ENCODE measurements at regions not wholly inside any gene's neighbourhood (a gene's known extent, or its start where the extent isn't known, plus 50 kb on each side); places are given as distances from the start of the nearest gene placed in this dataset.
A peak's percentile ranks its signal among the peaks of the same experiment; 100 is the strongest.

- no peak overlapping the region for H3K4me3 Mint-ChIP-seq (ENCODE audit: unreplicated experiment)
- TF ChIP-seq, protein P1, sequence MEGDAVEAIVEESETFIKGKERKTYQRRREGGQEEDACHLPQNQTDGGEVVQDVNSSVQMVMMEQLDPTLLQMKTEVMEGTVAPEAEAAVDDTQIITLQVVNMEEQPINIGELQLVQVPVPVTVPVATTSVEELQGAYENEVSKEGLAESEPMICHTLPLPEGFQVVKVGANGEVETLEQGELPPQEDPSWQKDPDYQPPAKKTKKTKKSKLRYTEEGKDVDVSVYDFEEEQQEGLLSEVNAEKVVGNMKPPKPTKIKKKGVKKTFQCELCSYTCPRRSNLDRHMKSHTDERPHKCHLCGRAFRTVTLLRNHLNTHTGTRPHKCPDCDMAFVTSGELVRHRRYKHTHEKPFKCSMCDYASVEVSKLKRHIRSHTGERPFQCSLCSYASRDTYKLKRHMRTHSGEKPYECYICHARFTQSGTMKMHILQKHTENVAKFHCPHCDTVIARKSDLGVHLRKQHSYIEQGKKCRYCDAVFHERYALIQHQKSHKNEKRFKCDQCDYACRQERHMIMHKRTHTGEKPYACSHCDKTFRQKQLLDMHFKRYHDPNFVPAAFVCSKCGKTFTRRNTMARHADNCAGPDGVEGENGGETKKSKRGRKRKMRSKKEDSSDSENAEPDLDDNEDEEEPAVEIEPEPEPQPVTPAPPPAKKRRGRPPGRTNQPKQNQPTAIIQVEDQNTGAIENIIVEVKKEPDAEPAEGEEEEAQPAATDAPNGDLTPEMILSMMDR (IDR thresholded peaks at IDR 0.05; ENCODE audit: unreplicated experiment): no peak
- POLR2A ChIA-PET: no interaction called here
- no peaks in the 10 kb centered on the region for H3K4me1 Mint-ChIP-seq (ENCODE audit: insufficient read depth, unreplicated experiment)
- intact Hi-C loops (cut with micrococcal nuclease): no loop called here
- no peaks in the 10 kb centered on the region for H3K27me3 Mint-ChIP-seq (ENCODE audit: insufficient read depth, unreplicated experiment)
- H3K9me3 Mint-ChIP-seq (ENCODE audit: unreplicated experiment): no peaks in the 10 kb centered on the region
- DNase-seq (ENCODE audit: unreplicated experiment): no peak
- H3K27ac Mint-ChIP-seq (ENCODE audit: low read depth, unreplicated experiment): no peak overlapping the region
- no TSS peak for BruUV-seq (replicated peaks)
- CTCF ChIA-PET: no interaction called here
- no peaks in the 10 kb centered on the region for H3K36me3 Mint-ChIP-seq (ENCODE audit: insufficient read depth, unreplicated experiment)
Observed at GRCh38 chr18:29002747-29003146, 825.8 kb upstream of the CDH2 start.

GRCh38 chr18:28999726-29000125 lies 822.8 kb upstream of the CDH2 start:
- POLR2A ChIA-PET: no interaction called here
- H3K36me3 Mint-ChIP-seq (ENCODE audit: insufficient read depth, unreplicated experiment): no peaks in the 10 kb centered on the region
- no peak overlapping the region for H3K4me3 Mint-ChIP-seq (ENCODE audit: unreplicated experiment)
- no TSS peak for BruUV-seq (replicated peaks)
- DNase-seq (ENCODE audit: unreplicated experiment): no peak
- H3K4me1 Mint-ChIP-seq (ENCODE audit: insufficient read depth, unreplicated experiment): no peaks in the 10 kb centered on the region
- intact Hi-C loops (cut with micrococcal nuclease): no loop called here
- no peak overlapping the region for H3K27ac Mint-ChIP-seq (ENCODE audit: low read depth, unreplicated experiment)
- CTCF ChIA-PET: interaction anchor here (0.6 kb wide), 1 partner anchor 9 kb away, joined by 4 read pairs; no protein-coding TSS in a partner anchor
- no peaks in the 10 kb centered on the region for H3K9me3 Mint-ChIP-seq (ENCODE audit: unreplicated experiment)
- no peaks in the 10 kb centered on the region for H3K27me3 Mint-ChIP-seq (ENCODE audit: insufficient read depth, unreplicated experiment)
- TF ChIP-seq, protein P1 (IDR thresholded peaks at IDR 0.05; ENCODE audit: unreplicated experiment): no peak

DNA sequence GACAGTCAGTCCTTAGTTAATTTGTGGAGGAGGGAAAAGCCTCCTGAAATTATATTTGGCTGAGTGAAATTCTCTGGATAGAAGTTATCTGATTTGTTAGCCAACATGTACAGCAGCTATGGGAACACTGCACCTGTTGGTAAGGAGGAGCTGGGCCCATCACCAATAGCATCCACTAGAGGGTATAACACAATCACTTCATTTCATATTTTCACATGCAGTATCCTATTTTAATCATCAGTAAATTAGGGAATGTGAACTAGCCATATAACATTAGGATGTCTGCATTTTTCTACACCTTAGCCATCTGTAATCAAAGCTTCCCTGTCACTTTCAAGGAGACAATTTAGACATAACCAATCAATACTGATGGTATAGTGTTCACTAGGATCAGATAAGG lies 818.4 kb upstream of the CDH2 start:
- ChIA-PET POLR2A (no interaction called here), CTCF (interaction anchor here (0.5 to 1.1 kb wide), 4 partner anchors 10 to 419 kb away, joined by 3 to 4 read pairs (median 3); no protein-coding TSS in a partner anchor)
- H3K4me3 Mint-ChIP-seq (ENCODE audit: unreplicated experiment): no peak overlapping the region
- H3K27me3 Mint-ChIP-seq (ENCODE audit: insufficient read depth, unreplicated experiment): no peaks in the 10 kb centered on the region
- no peak overlapping the region for H3K27ac Mint-ChIP-seq (ENCODE audit: low read depth, unreplicated experiment)
- H3K36me3 Mint-ChIP-seq (ENCODE audit: insufficient read depth, unreplicated experiment): no peaks in the 10 kb centered on the region
- no peaks in the 10 kb centered on the region for H3K4me1 Mint-ChIP-seq (ENCODE audit: insufficient read depth, unreplicated experiment)
- intact Hi-C loops (cut with micrococcal nuclease): loop anchor here (1.0 to 2.0 kb wide), 2 partner anchors 879 to 1285 kb away; no protein-coding TSS in a partner anchor
- DNase-seq (ENCODE audit: unreplicated experiment): peak; percentile 19
- BruUV-seq (replicated peaks): no TSS peak
- TF ChIP-seq, protein P1 (IDR thresholded peaks at IDR 0.05; ENCODE audit: unreplicated experiment): peak; percentile 25
- no peaks in the 10 kb centered on the region for H3K9me3 Mint-ChIP-seq (ENCODE audit: unreplicated experiment)

GRCh38 chr18:28984731-28985130 lies 807.8 kb upstream of the CDH2 start:
- ChIA-PET POLR2A (no interaction called here), CTCF (interaction anchor here (0.6 to 1.0 kb wide), 2 partner anchors 11 to 78 kb away, joined by 3 read pairs; no protein-coding TSS in a partner anchor)
- intact Hi-C loops (cut with micrococcal nuclease): no loop called here
- Mint-ChIP-seq H3K27me3 (ENCODE audit: insufficient read depth, unreplicated experiment) (no peaks in the 10 kb centered on the region), H3K9me3 (ENCODE audit: unreplicated experiment) (no peaks in the 10 kb centered on the region), H3K27ac (ENCODE audit: low read depth, unreplicated experiment) (no peak overlapping the region), H3K4me1 (ENCODE audit: insufficient read depth, unreplicated experiment) (no peaks in the 10 kb centered on the region), H3K4me3 (ENCODE audit: unreplicated experiment) (no peak overlapping the region), H3K36me3 (ENCODE audit: insufficient read depth, unreplicated experiment) (no peaks in the 10 kb centered on the region)
- TF ChIP-seq, protein P1 (IDR thresholded peaks at IDR 0.05; ENCODE audit: unreplicated experiment): no peak
- DNase-seq (ENCODE audit: unreplicated experiment): no peak
- BruUV-seq (replicated peaks): no TSS peak

All from MCF 10A (cell line).